Colon (tissue), 2 donors: ENCODE measurements at regions not wholly inside any gene's neighbourhood (a gene's known extent, or its start where the extent isn't known, plus 50 kb on each side); places are given as distances from the start of the nearest gene placed in this dataset.

Experiments
- FAIRE-seq: peaks from 2 replicates; lab custom pipeline; 2012; peaks lifted over from hg19 to GRCh38; lab: Jason Lieb, UNC
- donor health status: control.
- donor health status: control.

GRCh38 chr3:40593351-40593750 is 68.6 kb downstream of the ZNF621 start:
- no peak for FAIRE-seq

GRCh38 chr3:40597441-40597840 is 72.7 kb downstream of the ZNF621 start:
- no peak for FAIRE-seq

GRCh38 chr3:40598338-40598737 is 73.6 kb downstream of the ZNF621 start:
- no peak for FAIRE-seq

GRCh38 chr3:40598962-40599361 is 74.2 kb downstream of the ZNF621 start:
- no peak for FAIRE-seq

GRCh38 chr3:40602778-40603385 is 78.1 kb downstream of the ZNF621 start:
- FAIRE-seq = no peak

- no peak for FAIRE-seq
Observed at GRCh38 chr3:40605960-40606359, 81.2 kb downstream of the ZNF621 start.

GRCh38 chr3:40608091-40608490 is 83.3 kb downstream of the ZNF621 start:
- FAIRE-seq = no peak

GRCh38 chr3:40613306-40613705 is 88.5 kb downstream of the ZNF621 start:
- FAIRE-seq = no peak

- FAIRE-seq = no peak
Observed at GRCh38 chr3:40615110-40615915, 90.6 kb downstream of the ZNF621 start.

- no peak for FAIRE-seq
Observed at GRCh38 chr3:40615918-40616819, 91.4 kb downstream of the ZNF621 start.

GRCh38 chr3:40617084-40617483 is 92.3 kb downstream of the ZNF621 start:
- no peak for FAIRE-seq

GRCh38 chr3:40618158-40618557 is 93.4 kb downstream of the ZNF621 start:
- FAIRE-seq = no peak

GRCh38 chr3:40620151-40620550 is 95.4 kb downstream of the ZNF621 start:
- no peak for FAIRE-seq

- no peak for FAIRE-seq
Observed at GRCh38 chr3:40621252-40621651, 96.5 kb downstream of the ZNF621 start.

GRCh38 chr3:40623567-40623966 is 98.8 kb downstream of the ZNF621 start:
- FAIRE-seq = no peak

GRCh38 chr3:40624189-40624769 is 99.5 kb downstream of the ZNF621 start:
- FAIRE-seq = no peak

- no peak for FAIRE-seq
Observed at GRCh38 chr3:40627095-40627494, 102.3 kb downstream of the ZNF621 start.

GRCh38 chr3:40628984-40629383 is 104.2 kb downstream of the ZNF621 start:
- no peak for FAIRE-seq

GRCh38 chr3:40631341-40631995 is 106.7 kb downstream of the ZNF621 start:
- no peak for FAIRE-seq

- FAIRE-seq = no peak
Observed at GRCh38 chr3:40637906-40638305, 113.1 kb downstream of the ZNF621 start.

GRCh38 chr3:40639006-40639405 is 114.2 kb downstream of the ZNF621 start:
- no peak for FAIRE-seq

GRCh38 chr3:40642812-40643211 is 118.1 kb downstream of the ZNF621 start:
- no peak for FAIRE-seq
